Neural cell (in vitro differentiated cells): ENCODE measurements at regions not wholly inside any gene's neighbourhood (a gene's known extent, or its start where the extent isn't known, plus 50 kb on each side); places are given as distances from the start of the nearest gene placed in this dataset.

ENCODE experiments used
- H2AFZ ChIP-seq: fragments of 200-600, 300-800 bp; sonication (generic), shearing (Covaris generic); 2 replicates; pipeline ENCODE4 v1.6.0; 2014; ENCODE audit warnings: low read depth, mild to moderate bottlenecking, antibody characterized with exemption, low read length, moderate library complexity
- H3F3A ChIP-seq: fragments of 200-600 bp; shearing (Covaris generic); 2 replicates; pipeline ENCODE4 v1.6.1; 2016; ENCODE audit warnings: mild to moderate bottlenecking, moderate library complexity, mixed read lengths, antibody characterized with exemption, low read length; ENCODE audit not compliant: insufficient read depth, poor library complexity, severe bottlenecking
- H3K27ac ChIP-seq: fragments of 200-600, 300-800 bp; sonication (generic), shearing (Covaris generic); 2 replicates; pipeline ENCODE4 v1.5.1; 2014; ENCODE audit warnings: mild to moderate bottlenecking, low read length, moderate library complexity
- H3K27me3 ChIP-seq: fragments of 300-800, 200-600 bp; sonication (generic), shearing (Covaris generic); 2 replicates; pipeline ENCODE4 v1.6.0; 2014; ENCODE audit warnings: mild to moderate bottlenecking, low read depth, low read length, moderate library complexity; ENCODE audit not compliant: insufficient read depth
- H3K36me3 ChIP-seq: fragments of 300-800, 200-600 bp; sonication (generic), shearing (Covaris generic); 2 replicates; pipeline ENCODE4 v1.5.1; 2014; ENCODE audit warnings: mild to moderate bottlenecking, antibody characterized with exemption, low read length, moderate library complexity; ENCODE audit not compliant: insufficient read depth
- H3K4me2 ChIP-seq: fragments of 300-800, 200-600 bp; sonication (generic), shearing (Covaris generic); 2 replicates; pipeline ENCODE4 v1.6.0; 2014; ENCODE audit warnings: mild to moderate bottlenecking, low read length
- H3K4me3 ChIP-seq: fragments of 300-800, 200-600 bp; sonication (generic), shearing (Covaris generic); 2 replicates; pipeline ENCODE4 v1.5.1; 2014; ENCODE audit warnings: mild to moderate bottlenecking, low read length, moderate library complexity
- H3K79me2 ChIP-seq: fragments of 200-600 bp; shearing (Covaris generic); replicated peaks from 2 replicates; pipeline ENCODE4 v1.6.0; 2014; ENCODE audit warnings: mild to moderate bottlenecking, low read length, moderate library complexity; ENCODE audit not compliant: insufficient read depth
- H3K9ac ChIP-seq: fragments of 300-800, 200-600 bp; sonication (generic), shearing (Covaris generic); 2 replicates; pipeline ENCODE4 v1.6.1; 2016; ENCODE audit warnings: mild to moderate bottlenecking, low read length, mixed read lengths
- H3K9me2 ChIP-seq: fragments of 200-600 bp; shearing (Covaris generic); 2 replicates; pipeline ENCODE4 v1.6.1; 2016; ENCODE audit warnings: mild to moderate bottlenecking, low read length, mixed read lengths; ENCODE audit not compliant: insufficient read depth
- H3K9me3 ChIP-seq: fragments of 200-600, 300-800 bp; sonication (generic), shearing (Covaris generic); 2 replicates; pipeline ENCODE4 v1.6.1; 2016; ENCODE audit warnings: mild to moderate bottlenecking, mixed run types, low read length, moderate library complexity, mixed read lengths
- H4K20me1 ChIP-seq: fragments of 200-600 bp; shearing (Covaris generic); 2 replicates; pipeline ENCODE4 v1.6.1; 2016; ENCODE audit warnings: mild to moderate bottlenecking, mixed run types; ENCODE audit not compliant: insufficient read depth
- CTCF ChIP-seq: fragments of 450-650 bp; IDR thresholded peaks from 2 replicates; pipeline ENCODE4 v1.5.1; 2014; ENCODE audit warnings: antibody characterized with exemption, mild to moderate bottlenecking, moderate library complexity; ENCODE audit not compliant: poor library complexity, severe bottlenecking
- EP300 ChIP-seq: fragments of 450-650 bp; conservative IDR thresholded peaks from 2 replicates; pipeline ENCODE4 v1.6.1; 2014; ENCODE audit warnings: antibody characterized with exemption, mild to moderate bottlenecking, moderate library complexity; ENCODE audit not compliant: poor library complexity, severe bottlenecking
- EZH2 ChIP-seq: fragments of 200-600, 300-800 bp; shearing (Covaris generic), sonication (generic); IDR thresholded peaks from 2 replicates; pipeline ENCODE4 v1.6.1; 2014; ENCODE audit warnings: antibody characterized with exemption, low read length, borderline replicate concordance, mild to moderate bottlenecking; ENCODE audit not compliant: insufficient read depth, poor library complexity, severe bottlenecking
- MXI1 ChIP-seq: fragments of 450-650 bp; conservative IDR thresholded peaks from 2 replicates; pipeline ENCODE4 v1.6.1; 2014; ENCODE audit warnings: antibody characterized with exemption, mild to moderate bottlenecking; ENCODE audit not compliant: poor library complexity, severe bottlenecking
- POLR2AphosphoS5 ChIP-seq: IDR thresholded peaks from 2 replicates; pipeline ENCODE4 v1.6.1; 2012
- RAD21 ChIP-seq: fragments of 450-650 bp; conservative IDR thresholded peaks from 2 replicates; pipeline ENCODE4 v1.6.1; 2014; ENCODE audit warnings: antibody characterized with exemption, mild to moderate bottlenecking, moderate library complexity
- REST ChIP-seq: IDR thresholded peaks from 2 replicates; pipeline ENCODE4 v1.6.1; 2012; ENCODE audit warnings: borderline replicate concordance
- SMC3 ChIP-seq: fragments of 450-650 bp; conservative IDR thresholded peaks from 2 replicates; pipeline ENCODE4 v1.6.1; 2014; ENCODE audit warnings: antibody characterized with exemption, mild to moderate bottlenecking, moderate library complexity; ENCODE audit not compliant: poor library complexity
- TAF1 ChIP-seq: IDR thresholded peaks from 2 replicates; pipeline ENCODE4 v1.6.1; 2012; ENCODE audit warnings: low read depth

- H2AFZ ChIP-seq, result no peak overlapping the region
- H3K4me3 ChIP-seq, result no peak overlapping the region
- H3K27me3 ChIP-seq, result no peaks in the 10 kb centered on the region
- no peaks in the 10 kb centered on the region for H4K20me1 ChIP-seq
- no peaks in the 10 kb centered on the region for H3K79me2 ChIP-seq
- no peaks in the 10 kb centered on the region for H3K36me3 ChIP-seq
- H3K9me3 ChIP-seq, result no peaks in the 10 kb centered on the region
- H3K27ac ChIP-seq, result no peak overlapping the region
- H3K9me2 ChIP-seq, result no peaks in the 10 kb centered on the region
- TF ChIP-seq POLR2AphosphoS5 (no peak), EZH2 (no peak), CTCF (no peak), TAF1 (no peak), REST (no peak), EP300 (no peak), RAD21 (no peak), SMC3 (no peak), MXI1 (no peak)
- no peak overlapping the region for H3K9ac ChIP-seq
- no peak overlapping the region for H3K4me2 ChIP-seq
- no peaks in the 10 kb centered on the region for H3F3A ChIP-seq
Measured at GRCh38 chr1:243973169-243973568, 77.9 kb upstream of the ZBTB18 start.

- no peaks in the 10 kb centered on the region for H3K27me3 ChIP-seq
- H3K79me2 ChIP-seq, result no peaks in the 10 kb centered on the region
- no peak overlapping the region for H3K4me3 ChIP-seq
- H3K27ac ChIP-seq, result no peak overlapping the region
- no peaks in the 10 kb centered on the region for H3F3A ChIP-seq
- no peak for TF ChIP-seq REST
- no peak for TF ChIP-seq SMC3
- H2AFZ ChIP-seq, result no peak overlapping the region
- H3K36me3 ChIP-seq, result no peaks in the 10 kb centered on the region
- H4K20me1 ChIP-seq, result no peaks in the 10 kb centered on the region
- no peak overlapping the region for H3K4me2 ChIP-seq
- no peak overlapping the region for H3K9ac ChIP-seq
- H3K9me3 ChIP-seq, result no peaks in the 10 kb centered on the region
- no peaks in the 10 kb centered on the region for H3K9me2 ChIP-seq
Measured at GRCh38 chr1:243970077-243970476, 81.0 kb upstream of the ZBTB18 start.
